ENCODE measurements at regions not wholly inside any gene's neighbourhood (a gene's known extent, or its start where the extent isn't known, plus 50 kb on each side); places are given as distances from the start of the nearest gene placed in this dataset.
"Not testable (repeated sequence)": the region's sequence is repeated elsewhere in the genome, so short reads cannot be mapped to it uniquely, and the experiment has no call there.

DNA sequence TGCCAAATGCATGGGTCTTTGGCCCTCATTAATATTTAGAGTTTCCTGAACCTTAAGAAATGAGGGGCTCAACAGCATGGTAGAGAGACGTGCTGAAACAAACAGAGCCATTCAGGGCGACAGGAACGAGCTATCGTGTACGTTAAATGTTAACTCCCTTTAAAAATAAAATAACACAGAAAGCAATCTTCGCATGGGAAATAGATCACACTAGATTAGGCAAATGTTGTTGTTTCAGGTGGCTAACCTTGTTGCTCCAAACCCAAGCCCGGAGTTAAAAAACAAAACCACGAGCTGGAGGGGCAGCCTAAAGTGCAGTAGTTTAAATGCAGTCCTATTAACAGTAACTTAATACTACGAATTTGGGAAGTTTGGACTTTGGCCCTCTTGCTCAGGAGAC, 177.4 kb upstream of the TRIB2 start:
- no peak for DNase-seq (ENCODE audit: low read depth in 3 of 3)

DNA sequence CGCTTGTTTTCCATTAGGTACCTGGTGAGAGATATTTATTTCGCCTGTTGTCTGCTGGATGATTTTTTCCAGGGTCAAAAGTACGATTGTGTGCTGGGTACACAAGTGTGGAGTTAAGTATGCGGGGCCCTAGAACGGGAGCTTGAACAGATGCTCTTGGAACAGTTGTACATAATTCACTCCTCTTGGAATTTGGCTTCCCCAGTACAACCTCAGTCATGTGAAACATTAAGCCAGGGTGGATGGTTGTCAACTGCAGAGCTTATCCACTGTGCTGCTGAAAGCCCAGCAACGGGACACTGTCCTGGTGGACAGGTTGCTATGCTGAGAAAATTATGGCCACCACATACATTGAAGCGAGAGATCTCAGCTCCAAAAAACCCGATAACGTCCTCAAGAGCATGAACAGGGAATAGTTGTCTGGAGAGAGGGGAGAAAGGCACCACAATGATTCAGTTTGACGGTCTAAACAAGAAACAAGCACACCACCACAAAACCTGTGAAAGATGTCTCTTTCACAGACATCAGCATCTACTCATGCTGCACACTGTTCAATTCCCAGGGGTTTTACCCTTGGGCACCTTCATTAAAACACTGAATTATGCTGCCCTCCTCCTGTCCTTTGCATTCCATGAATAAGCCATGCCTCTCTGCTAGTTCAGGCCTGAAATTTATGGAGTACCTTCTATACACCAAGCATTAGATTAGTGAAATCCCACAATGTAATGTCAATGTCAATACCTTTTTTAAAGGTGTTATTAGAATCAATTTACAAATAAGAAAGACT, 176.8 kb upstream of the TRIB2 start:
- no peak for DNase-seq (ENCODE audit: low read depth in 3 of 3)

DNA sequence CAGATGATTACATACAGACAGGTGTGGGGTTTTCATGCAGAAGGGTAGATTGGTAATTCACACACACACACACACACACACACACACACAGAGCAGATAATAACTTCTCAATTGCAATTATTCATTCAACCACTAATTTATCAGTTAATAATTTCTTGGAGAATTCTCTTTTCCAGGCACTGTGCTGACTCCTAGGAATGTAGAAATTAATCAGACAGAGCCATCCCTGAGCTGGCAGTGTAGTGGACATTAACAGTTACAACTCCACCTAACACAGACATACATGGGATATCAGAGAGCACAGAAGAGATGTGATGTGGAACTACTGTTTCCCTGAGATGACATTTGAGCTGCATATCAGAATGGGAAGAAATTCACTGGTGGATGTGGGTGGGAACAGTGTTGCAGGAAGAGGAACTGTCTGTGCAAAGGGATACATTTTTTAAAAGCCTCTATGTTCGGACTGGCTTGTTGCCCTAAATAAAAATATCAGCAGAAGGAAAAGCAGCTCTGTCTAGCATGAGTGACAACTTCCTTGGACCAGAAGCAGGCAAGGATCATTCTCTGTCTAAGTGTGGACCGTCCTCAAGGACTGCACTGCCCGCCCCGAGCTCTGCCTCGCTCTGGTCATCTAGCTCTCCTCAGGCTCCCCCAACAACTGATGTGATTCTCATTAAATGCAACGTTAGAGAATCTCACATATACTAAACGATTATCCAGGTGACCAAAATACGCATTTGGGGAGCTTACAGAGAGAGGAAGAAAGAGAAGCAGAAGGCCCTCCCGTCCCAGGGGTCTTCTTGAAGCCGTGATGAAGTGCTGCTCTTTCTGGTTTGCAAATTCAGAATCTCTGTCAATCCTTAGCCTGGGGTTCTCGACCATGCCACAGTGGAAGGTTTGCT, 173.4 kb upstream of the TRIB2 start:
- no peak for DNase-seq (ENCODE audit: low read depth in 3 of 3)

DNA sequence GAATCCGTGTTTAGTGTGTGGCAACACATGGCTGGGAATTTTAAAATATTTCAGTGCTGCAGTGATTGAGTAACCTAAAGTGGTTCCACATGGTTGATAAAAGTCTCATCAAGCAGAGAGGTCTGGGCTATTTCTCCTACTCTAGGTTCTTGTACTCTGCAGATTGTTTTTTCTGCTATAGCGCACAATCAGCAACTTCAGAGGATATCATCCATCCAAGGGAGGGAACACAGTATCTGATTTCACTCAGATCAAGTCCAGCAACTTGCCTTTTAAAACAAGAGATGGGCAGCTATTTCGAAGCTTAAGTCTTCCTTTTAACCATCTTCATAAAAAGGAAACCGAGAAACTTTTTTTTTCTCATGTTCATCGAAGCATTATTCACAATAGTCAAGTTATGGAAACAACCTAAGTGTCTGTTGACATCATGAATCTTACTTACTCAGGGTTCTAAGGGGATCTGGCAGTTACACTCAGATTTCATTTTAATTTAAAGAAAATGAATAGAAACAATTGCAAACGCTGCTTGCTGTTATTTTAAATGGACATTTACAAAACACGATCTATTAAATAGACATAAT, 172.7 kb upstream of the TRIB2 start:
- no peak for DNase-seq (ENCODE audit: low read depth in 3 of 3)

DNA sequence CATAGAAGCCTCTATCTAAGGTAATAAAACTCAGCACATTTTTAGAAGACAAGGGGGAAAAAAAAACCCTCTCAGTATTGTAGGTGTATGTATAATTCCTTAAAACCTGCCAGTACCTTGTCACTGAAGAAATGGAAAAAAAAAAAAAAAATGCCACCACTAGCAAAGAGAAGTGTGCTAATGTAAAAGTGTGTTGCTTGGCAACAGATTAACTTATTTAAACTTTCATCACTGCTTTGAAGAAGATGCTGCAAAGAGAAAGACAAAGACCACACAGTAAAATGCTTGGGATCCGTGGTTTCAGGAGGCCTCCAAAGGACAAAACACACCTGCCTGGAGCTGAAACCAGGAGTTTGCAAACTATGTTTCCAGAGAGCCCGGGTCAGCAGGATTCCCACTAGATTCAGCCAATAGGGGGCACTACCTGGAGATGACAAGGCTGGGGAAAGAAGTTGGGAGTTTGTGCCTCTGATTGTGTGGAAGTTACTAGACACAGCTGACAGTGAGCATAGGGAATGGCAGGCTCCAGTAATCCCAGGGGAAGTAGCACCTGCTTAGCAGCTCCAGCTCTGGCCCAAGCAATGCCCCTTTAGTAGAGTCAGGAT, 169.1 kb upstream of the TRIB2 start:
- DNase-seq (ENCODE audit: low read depth in 3 of 3), result no peak

DNA sequence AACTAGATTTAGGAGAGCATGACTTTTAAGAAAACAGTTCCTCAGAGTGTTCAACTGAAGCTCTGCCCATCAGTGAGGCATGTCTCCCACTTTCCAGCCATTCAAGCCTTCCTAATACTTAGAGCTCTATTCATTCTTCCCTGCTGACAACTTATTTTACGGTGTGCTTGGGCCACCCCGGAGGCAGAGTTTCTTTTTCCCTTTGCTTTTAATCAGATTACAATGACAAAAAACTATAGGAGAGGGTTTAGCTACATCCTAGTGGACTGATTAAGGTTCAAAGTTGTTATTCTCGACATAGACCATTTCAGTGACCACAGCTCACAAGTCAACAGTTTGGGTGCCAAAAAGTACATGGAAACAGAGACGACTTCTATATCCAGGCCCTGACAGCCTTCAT, 167.8 kb upstream of the TRIB2 start:
- DNase-seq (ENCODE audit: low read depth in 3 of 3), result no peak

DNA sequence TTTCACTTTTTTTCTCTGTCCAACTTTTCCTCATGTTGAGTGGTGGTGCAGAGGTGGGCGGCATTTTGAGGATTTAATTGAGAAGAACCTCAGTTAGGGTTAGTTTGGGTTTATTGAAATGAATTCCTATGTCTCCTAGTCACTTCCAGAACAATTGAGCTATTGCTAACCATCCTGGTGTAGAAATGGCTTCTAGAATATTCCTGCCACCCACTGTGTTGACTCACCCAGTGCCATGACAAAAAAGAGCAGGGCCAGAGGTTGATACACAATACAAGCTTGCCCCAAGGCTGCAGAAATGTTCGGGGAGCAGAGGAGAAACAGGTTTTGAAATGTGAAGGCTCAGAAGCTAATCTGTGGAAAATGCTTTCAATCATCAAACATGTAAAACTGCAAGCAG, 167.1 kb upstream of the TRIB2 start:
- DNase-seq (ENCODE audit: low read depth in 3 of 3), result no peak

DNA sequence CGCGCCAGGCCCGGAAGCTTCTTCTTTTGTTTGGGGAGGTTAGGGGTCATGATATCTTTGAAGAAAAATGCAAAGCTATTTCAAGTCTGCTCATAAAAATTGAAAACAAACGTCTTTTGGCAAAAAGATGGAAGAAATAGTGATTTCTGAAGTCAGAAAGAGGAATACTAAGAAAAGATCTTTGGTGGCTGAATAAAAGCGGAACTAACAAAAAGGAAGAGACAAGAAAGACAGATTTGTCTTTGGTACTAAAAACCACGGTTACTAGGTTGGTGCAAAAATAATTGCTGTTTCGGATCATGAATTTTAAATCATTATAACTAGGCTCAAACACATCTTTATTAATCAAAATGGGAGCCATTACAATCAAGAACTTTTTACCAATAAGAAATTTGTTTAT, 164.6 kb upstream of the TRIB2 start:
- no peak for DNase-seq (ENCODE audit: low read depth in 3 of 3)

DNA sequence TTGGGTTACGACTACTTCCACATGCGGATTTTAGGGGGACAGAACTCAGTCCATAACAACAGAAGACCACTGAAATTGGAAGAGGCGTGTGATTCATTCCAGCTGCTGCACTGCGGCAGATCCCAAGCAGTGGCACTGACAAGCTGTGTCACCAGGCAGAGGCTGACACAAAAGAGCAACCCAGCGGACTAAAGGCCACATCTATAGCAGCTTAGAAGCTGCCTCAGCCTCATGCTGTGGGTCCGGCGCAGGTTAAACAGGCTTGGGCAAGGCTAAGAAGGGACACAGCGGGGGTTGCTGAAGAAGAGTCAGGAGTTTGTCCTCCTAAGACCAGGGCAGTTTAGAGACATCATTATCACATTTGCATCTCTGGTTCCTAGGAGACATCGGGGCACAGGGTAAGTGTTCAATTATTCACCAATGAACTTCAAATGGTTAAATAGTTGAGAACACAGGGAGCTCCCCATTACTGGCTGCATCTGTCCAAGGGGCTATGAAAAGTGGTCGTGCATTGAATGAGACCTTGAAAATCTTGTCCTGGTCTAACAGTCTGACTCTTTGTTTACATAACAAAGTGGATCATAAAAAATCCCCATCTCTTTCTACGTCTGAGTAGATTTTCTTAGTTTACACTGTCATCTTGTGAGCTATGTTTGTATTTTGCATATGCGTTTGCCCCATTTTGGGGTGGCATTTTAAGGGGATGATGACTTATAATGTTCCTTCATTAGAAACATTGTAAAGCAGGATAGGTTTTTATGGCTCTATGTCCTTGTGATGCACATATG, 162.3 kb upstream of the TRIB2 start:
- no peak for DNase-seq (ENCODE audit: low read depth in 3 of 3)

DNA sequence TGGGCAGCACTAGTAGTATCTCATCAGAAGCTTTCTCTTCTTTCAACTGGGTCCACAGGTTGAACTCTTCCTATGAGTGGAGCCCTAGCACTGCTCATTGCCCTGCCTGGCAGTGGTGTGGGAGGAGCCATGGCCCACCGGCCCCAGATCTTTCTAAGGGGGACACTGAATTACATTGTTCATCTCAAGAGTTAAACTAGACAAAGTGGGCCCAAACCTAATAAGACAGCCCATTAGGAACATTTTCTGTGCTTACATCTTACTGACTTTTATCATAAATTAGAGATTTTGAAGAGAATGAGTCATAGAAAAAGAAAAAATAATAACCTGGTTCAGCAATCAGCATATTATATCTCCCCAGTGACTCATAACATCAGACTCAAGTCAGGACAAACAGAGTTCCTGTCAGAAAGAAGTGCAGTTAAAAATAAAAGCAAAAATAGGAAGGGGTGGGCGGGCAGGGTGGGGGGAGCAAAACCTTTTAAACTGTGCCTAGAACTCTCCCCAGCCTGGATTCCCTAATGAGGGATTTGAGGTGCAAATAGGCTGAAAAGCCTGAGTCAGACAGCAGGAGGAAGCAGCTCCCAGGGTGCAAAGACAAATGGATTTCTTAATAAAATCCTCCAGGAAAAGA, 161.6 kb upstream of the TRIB2 start:
- DNase-seq (ENCODE audit: low read depth in 3 of 3), result peak in 1 of 3 experiments; percentile 24

DNA sequence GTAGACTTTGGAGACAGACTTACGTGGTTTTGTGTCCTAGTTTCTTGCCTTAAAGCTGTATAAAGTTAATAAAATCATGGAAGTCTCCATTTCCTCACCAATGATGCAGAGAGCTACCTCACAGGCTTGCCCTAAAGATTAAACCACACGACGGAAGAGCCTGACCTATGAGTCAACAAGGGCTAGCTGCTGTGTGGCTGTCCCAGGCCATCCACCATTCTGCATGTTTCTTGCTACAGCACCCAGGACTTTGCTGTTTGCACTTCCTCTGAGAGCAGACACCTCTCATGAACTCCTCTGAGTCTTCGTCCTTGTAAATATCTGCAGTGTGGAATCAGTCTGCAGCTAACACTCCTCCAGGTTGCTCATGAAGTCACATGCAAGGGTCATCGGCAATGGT, 160.0 kb upstream of the TRIB2 start:
- DNase-seq (ENCODE audit: low read depth in 3 of 3), result peak in 1 of 3 experiments; percentile 13

DNA sequence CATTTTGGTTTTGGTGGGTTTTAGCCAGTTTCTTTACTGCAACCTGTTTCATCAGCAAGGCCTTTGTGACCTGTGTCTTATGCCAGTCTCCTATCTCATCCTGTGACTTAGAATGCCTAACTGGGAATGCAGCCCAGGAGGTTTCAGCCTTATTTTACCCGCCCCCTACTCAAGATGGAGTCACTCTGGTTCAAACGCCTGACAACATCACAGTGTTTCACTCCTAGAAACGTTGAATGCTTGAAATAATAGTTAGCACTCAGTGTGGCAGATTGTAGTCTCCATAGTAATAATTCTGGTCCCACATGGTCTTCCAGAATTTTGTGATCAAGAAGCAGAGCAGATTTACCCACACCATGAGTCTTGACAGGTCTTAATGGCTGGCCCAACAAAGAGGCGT, 159.0 kb upstream of the TRIB2 start:
- DNase-seq (ENCODE audit: low read depth in 3 of 3), result no peak

DNA sequence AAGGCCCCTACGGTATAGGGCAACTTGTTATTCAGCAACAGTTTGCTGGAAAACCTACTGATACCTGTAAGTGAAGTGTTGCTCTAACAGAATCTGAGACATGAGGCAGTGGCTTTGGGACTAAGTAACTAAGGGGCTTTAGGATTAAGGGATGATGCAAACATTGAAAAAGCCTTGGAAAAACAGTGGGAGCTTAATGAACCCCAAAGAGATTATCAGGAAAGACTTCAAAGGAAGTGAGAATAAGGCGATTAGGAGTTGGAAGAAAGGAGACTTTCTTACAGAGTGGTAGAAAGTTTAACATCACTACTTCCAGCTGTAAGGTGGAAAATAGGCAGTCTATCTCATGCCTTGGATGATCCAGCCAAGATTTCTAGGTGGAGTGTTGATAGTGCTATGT, 158.2 kb upstream of the TRIB2 start:
- DNase-seq (ENCODE audit: low read depth in 3 of 3), result no peak

DNA sequence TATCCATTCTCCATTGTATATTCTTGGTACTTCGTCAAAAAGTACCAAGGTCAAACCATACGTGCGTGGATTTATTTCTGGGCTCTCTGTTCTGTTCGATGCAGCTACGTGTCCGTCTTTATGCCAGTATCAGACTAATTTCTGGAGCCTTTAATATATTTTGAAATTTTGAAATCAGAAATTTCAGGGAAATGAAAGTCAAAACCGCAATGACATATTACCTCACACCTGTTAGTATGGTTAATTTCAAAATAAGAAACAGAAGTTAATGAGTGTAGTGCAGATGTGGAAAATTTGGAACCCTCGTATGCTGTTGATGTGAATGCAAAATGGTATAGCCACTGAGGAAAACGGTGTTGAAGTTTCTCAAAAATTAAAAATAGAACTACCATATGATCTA, 156.1 kb upstream of the TRIB2 start:
- DNase-seq (ENCODE audit: low read depth in 3 of 3), result no peak

DNA sequence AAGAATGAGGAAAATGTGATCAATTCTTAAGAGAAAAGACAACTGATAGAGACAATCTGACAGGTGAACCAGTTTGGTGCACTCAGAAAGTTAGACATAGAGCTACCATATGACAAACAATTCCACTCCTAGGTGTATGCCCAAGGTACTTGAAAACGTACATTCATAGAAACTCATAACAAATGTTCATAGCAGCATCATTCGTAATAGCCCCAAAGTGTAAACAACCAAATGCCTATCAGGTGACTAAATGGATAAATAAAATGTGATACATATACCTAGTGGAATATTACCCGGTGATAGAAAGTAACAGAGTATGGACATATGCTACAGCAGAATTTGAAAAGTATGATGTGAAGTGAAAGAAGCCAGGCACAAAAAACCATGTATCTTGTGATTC, 149.3 kb upstream of the TRIB2 start:
- no peak for DNase-seq (ENCODE audit: low read depth in 3 of 3)

DNA sequence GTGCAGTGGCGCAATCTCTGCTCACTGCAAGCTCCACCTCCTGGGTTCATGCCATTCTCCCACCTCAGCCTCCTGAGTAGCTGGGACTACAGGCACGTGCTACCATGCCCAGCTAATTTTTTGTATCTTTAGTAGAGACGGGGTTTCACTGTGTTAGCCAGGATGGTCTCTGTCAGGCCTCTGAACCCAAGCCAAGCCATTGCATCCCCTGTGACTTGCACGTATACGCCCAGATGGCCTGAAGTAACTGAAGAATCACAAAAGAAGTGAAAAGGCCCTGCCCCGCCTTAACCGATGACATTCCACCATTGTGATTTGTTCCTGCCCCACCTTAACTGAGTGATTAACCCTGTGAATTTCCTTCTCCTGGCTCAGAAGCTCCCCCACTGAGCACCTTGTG, 147.2 kb upstream of the TRIB2 start:
- DNase-seq (ENCODE audit: low read depth in 3 of 3), result not testable (repeated sequence)

DNA sequence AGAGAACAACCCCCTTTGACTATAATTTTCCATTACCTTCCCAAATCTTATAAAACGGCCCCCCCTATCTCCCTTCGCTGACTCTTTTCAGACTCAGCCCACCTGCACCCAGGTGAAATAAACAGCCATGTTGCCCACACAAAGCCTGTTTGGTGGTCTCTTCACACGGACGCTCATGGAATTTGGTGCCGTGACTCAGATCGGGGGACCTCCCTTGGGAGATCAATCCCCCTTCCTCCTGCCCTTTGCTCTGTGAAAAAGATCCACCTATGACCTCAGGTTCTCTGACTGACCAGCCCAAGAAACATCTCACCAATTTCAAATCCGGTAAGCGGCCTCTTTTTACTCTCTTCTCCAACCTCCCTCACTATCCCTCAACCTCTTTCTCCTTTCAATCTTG, 146.8 kb upstream of the TRIB2 start:
- not testable (repeated sequence) for DNase-seq (ENCODE audit: low read depth in 3 of 3)

DNA sequence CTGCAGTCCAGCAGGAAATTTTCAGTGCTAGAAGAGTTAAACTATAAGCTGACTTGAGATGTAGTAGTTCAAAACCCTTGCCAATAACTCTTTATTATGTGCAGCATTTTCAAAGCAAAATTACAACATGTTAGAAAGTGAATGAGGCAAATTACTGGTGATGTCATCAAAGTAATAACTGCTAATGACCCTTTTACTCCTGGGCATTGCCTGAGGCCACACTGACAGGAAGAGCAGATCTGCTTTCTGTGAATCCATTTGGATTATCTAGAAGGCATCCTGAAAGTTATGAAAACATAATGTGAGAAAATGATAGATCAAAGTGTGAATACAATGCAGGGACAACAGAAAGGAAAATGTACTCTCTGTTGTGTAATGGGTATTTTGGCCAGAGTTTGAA, 139.6 kb upstream of the TRIB2 start:
- DNase-seq (ENCODE audit: low read depth in 3 of 3), result no peak

DNA sequence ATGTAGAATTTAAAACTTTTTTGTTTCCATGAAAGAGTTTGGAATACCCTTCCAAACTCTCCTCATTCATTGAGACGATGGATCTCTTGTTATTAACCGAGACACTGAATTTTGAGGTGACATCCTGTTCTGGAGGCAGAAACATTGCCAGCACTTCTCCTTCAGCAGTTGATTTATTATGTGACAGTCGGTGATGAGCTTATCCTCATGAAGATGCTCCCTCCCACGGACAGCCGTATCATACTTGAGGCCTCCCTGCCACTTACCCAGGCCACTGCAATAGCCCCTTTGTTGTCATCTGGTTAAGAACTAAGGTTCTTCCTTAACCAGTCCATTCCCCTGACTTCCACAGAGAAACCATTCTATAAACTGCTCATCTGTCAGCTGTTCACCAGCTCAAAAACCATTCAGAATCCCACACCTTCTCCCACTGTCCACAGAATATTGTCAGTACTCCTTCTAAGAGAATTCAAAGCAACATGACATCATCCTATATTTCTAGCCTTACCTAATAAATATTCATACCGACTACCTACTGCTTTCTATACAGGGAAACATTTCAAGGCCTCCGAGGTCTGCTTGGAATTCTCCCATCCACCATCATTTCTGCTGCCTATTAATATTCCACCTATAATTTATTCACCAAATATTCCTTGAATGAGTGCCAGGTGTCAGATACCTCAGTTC, 139.0 kb upstream of the TRIB2 start:
- no peak for DNase-seq (ENCODE audit: low read depth in 3 of 3)

DNA sequence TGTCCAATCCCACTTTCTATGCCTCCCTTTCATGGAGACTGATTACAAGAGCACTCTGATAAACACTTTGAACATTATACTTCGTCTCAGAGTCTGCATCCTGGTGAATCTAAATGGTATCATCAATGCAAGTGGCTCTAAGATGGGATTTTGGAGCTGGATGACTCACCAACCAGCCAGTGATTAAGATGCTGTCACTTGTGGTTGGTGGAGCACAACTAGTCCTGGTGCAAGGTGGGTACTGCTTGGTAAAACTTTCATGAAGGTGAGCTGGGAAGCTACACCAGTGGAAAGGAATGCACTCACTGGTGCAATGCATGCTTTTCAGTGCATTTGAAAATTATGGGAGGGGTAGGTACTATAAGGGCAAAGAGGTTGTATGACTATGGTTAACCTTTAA, 137.7 kb upstream of the TRIB2 start:
- no peak for DNase-seq (ENCODE audit: low read depth in 3 of 3)
